ENCODE measurements at regions not wholly inside any gene's neighbourhood (a gene's known extent, or its start where the extent isn't known, plus 50 kb on each side); places are given as distances from the start of the nearest gene placed in this dataset.

DNA sequence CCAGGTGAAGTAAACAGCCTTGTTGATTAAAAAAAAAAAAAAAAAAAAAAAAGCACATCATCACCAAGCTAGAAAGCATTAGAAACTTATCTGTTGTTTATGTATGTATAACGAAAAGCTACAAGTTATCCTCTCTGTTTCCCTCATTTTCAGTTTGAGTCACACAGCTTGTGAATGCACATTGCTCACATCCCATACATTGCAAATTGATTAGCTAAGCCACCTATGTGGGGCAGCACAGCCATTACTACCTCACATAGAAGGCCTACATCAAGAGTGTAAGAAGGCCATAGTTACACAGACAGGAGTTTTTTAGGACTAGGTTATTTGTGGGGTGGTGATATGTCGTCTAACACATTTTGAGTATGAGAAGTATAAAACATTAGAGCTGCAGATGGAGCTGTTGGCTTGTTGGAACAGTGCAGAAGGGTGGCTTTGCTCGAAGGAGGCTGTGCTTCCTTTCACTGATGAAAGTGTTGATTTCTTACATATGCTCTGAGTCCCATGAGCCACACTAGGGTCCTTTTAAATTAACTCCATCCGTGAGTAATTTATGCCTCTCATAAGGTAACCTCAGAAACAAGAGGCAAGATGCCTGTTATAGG is 431.6 kb downstream of the GABRG1 start:
- no peaks in the 10 kb centered on the region for H3K27me3 ChIP-seq
- no peak overlapping the region for H3K27ac ChIP-seq
- no peaks in the 10 kb centered on the region for H3K9me3 ChIP-seq
- H3K36me3 ChIP-seq: no peaks in the 10 kb centered on the region
- intact Hi-C loops (cut with DNase I): no loop called here
- TF ChIP-seq EP300 (IDR thresholded peaks at IDR 0.05): no peak
- TF ChIP-seq, protein P1, sequence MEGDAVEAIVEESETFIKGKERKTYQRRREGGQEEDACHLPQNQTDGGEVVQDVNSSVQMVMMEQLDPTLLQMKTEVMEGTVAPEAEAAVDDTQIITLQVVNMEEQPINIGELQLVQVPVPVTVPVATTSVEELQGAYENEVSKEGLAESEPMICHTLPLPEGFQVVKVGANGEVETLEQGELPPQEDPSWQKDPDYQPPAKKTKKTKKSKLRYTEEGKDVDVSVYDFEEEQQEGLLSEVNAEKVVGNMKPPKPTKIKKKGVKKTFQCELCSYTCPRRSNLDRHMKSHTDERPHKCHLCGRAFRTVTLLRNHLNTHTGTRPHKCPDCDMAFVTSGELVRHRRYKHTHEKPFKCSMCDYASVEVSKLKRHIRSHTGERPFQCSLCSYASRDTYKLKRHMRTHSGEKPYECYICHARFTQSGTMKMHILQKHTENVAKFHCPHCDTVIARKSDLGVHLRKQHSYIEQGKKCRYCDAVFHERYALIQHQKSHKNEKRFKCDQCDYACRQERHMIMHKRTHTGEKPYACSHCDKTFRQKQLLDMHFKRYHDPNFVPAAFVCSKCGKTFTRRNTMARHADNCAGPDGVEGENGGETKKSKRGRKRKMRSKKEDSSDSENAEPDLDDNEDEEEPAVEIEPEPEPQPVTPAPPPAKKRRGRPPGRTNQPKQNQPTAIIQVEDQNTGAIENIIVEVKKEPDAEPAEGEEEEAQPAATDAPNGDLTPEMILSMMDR (IDR thresholded peaks at IDR 0.05): no peak
- no peak for TF ChIP-seq POLR2A (IDR thresholded peaks at IDR 0.05)
- 70 to 76% (median 73%) methylated on average over 4 of the region's 4 CpGs for WGBS, 3 donors
- no peak overlapping the region for H3K4me3 ChIP-seq
- DNase-seq: no peak
- H3K4me1 ChIP-seq (ENCODE audit: insufficient read depth): peaks cover 3% of the 10 kb centered on the region

DNA sequence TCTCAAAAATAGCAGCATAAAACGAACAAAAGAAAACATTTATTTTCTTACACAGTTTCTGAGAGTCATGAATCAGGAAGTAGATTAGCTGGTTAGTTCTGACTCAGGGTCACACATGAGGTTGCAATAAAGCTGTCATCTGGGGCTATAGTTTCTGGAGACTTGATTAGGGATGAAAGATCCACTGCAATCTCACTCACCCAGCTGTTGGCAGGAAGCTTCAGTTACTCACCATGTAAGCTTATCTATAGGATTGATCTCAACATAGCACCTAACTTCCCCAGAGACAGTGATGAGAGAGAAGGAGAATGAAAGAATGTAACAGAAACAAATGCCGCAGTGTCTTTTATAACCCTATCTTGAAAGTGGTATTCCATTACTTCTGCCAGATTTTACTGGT is 435.5 kb downstream of the GABRG1 start:
- Histone ChIP-seq H3K27me3 (no peaks in the 10 kb centered on the region), H3K27ac (no peak overlapping the region)

DNA sequence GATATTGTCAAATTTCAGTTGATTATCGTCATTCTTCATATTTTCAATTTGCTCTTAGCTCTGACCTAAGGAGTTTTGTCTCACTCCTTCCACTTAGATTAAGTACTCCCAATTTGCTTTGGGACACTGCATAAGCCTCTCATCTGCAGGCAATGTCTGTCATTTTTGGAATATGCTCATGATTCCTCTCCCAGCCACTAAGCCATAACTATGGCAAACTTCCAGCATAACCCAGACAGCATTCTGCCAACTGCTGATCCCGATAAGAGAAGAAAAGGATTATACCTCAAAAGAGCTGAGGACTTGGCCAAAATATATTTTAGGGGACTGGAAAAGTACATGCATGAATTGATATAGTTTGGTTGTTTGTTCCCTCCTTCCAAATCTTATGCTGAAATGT is 444.4 kb downstream of the GABRG1 start:
- H3K36me3 ChIP-seq: no peaks in the 10 kb centered on the region
- no peaks in the 10 kb centered on the region for H3K27me3 ChIP-seq
- no peak overlapping the region for H3K4me3 ChIP-seq
- H3K27ac ChIP-seq: no peak overlapping the region
- TF ChIP-seq EP300 (IDR thresholded peaks at IDR 0.05) (no peak), POLR2A (IDR thresholded peaks at IDR 0.05) (no peak)
- TF ChIP-seq, protein P1 (IDR thresholded peaks at IDR 0.05): no peak
- H3K4me1 ChIP-seq (ENCODE audit: insufficient read depth): no peaks in the 10 kb centered on the region
- H3K9me3 ChIP-seq: no peaks in the 10 kb centered on the region
- WGBS, 3 donors: 76 to 89% (median 86%) methylated on average over 2 of the region's 2 CpGs
- DNase-seq: no peak
- intact Hi-C loops (cut with DNase I): no loop called here

More for the DNA sequence above, 435.5 kb downstream of the GABRG1 start:
- DNase-seq: no peak
- Histone ChIP-seq H3K36me3 (no peaks in the 10 kb centered on the region), H3K4me3 (no peak overlapping the region), H3K9me3 (no peaks in the 10 kb centered on the region), H3K4me1 (ENCODE audit: insufficient read depth) (no peaks in the 10 kb centered on the region)
- intact Hi-C loops (cut with DNase I): no loop called here
- 32 to 41% (median 38%) methylated on average over 2 of the region's 2 CpGs for WGBS, 3 donors
- TF ChIP-seq EP300 (IDR thresholded peaks at IDR 0.05): no peak
- TF ChIP-seq, protein P1 (IDR thresholded peaks at IDR 0.05): no peak
- no peak for TF ChIP-seq POLR2A (IDR thresholded peaks at IDR 0.05)

DNA sequence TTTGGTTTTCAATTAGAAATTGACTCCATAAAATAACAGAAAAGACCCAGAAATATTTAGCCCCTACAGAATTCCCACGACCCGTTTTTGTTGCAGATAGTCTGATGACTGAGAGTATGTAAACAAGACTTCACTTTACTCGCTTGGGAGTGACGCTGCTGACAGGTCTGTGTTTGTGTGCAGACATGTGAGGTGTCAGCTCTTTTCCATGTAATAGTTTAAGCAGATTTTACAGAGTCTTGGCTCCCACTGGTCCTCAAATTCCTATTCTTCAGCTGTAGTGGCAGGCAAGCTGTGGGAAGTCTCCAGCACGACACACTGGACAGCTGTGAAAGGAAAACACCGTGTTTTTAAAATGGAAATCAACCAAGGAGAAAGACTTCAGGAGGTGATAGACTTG is 455.7 kb downstream of the GABRG1 start:
- H3K4me3 ChIP-seq: no peak overlapping the region
- H3K27ac ChIP-seq: no peak overlapping the region
- H3K4me1 ChIP-seq (ENCODE audit: insufficient read depth): no peaks in the 10 kb centered on the region
- DNase-seq: no peak
- no peaks in the 10 kb centered on the region for H3K9me3 ChIP-seq
- no peaks in the 10 kb centered on the region for H3K27me3 ChIP-seq
- intact Hi-C loops (cut with DNase I): no loop called here
- 33 to 68% (median 36%) methylated on average over 6 of the region's 6 CpGs for WGBS, 3 donors
- TF ChIP-seq EP300 (IDR thresholded peaks at IDR 0.05) (no peak), POLR2A (IDR thresholded peaks at IDR 0.05) (no peak)
- TF ChIP-seq, protein P1 (IDR thresholded peaks at IDR 0.05): no peak
- H3K36me3 ChIP-seq: no peaks in the 10 kb centered on the region
